ENCODE measurements at regions not wholly inside any gene's neighbourhood (a gene's known extent, or its start where the extent isn't known, plus 50 kb on each side); places are given as distances from the start of the nearest gene placed in this dataset.
A peak's percentile ranks its signal among the peaks of the same experiment; 100 is the strongest.

- DNase-seq (ENCODE audit: low read depth) = no peak
- no peak for TF ChIP-seq CTCF (conservative IDR thresholded peaks at IDR 0.05; ENCODE audit: low read depth, low read length)
- no peak overlapping the region for H3K4me3 ChIP-seq (ENCODE audit: low read length)
These were observed 50.8 kb downstream of the RBM27 start for GRCh38 chr5:146254223-146254622.

- no peak for TF ChIP-seq CTCF (conservative IDR thresholded peaks at IDR 0.05; ENCODE audit: low read depth, low read length)
These were observed 65.5 kb upstream of the POU4F3 start for GRCh38 chr5:146273109-146273508.

GRCh38 chr5:146283344-146283761 is 55.3 kb upstream of the POU4F3 start:
- H3K4me3 ChIP-seq (ENCODE audit: low read length) = no peak overlapping the region
- no peak for TF ChIP-seq CTCF (conservative IDR thresholded peaks at IDR 0.05; ENCODE audit: low read depth, low read length)
- peak; percentile 89 for DNase-seq (ENCODE audit: low read depth)

More at GRCh38 chr5:146273109-146273508, 65.5 kb upstream of the POU4F3 start:
- H3K4me3 ChIP-seq (ENCODE audit: low read length) = no peak overlapping the region
- no peak for DNase-seq (ENCODE audit: low read depth)

DNA sequence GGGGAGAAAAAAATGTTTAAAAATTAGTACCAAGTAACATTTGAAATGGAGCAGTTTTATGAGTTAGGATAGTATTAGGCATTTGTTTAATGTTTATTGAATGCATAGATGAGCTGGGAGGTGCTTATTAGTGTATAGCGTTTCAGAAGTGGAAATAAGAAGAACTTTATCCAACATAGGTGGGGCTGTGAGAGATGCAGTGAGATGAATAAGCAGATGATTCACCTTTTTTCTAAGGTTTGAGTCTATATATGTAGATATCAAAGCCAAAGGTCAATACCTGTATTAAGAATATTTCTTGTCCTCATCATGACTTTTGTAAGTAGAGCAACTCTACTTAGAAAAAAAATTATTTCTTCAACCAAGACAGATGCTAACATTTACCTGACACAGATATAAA is 54.6 kb upstream of the POU4F3 start:
- DNase-seq (ENCODE audit: low read depth) = no peak
- H3K4me3 ChIP-seq (ENCODE audit: low read length) = no peak overlapping the region
- TF ChIP-seq CTCF (conservative IDR thresholded peaks at IDR 0.05; ENCODE audit: low read depth, low read length) = no peak

Data from retinal pigment epithelial cell (primary cell).